ENCODE measurements at regions not wholly inside any gene's neighbourhood (a gene's known extent, or its start where the extent isn't known, plus 50 kb on each side); places are given as distances from the start of the nearest gene placed in this dataset.

DNA sequence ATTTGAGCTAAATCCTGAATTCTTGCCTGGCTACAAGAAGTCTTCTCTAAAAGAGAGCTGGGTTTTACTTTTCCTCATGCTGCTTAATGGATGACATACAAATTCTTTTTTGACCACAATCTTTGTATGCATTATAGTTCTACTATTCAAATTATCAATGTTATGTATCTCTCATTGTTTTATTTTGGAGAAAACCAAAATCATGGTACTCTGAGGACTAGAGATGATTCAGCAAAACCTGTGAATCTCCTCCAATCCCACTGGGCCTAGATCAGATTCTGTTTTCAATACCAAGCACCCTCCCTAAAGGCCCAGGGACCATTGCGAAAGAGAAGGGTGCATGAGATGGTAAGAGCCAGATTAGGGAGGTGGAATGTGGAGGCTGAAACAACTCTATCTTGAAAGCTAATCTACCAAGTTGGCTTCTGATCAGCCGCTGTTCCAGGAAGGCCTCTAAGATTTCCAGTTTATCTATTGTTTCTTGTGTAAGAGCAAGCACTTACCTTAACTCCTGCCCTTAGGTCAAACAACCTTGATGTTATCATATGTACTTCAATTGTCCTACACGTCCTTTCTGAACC is 547.2 kb downstream of the PLPP3 start:
- no peak for TF ChIP-seq SUZ12 (IDR thresholded peaks at IDR 0.05; ENCODE audit: extremely low read depth, insufficient read depth, insufficient read length)
- TF ChIP-seq ZNF274 (IDR thresholded peaks at IDR 0.05; ENCODE audit: low read depth, low read length): no peak
- no peak for TF ChIP-seq YY1 (IDR thresholded peaks at IDR 0.05; ENCODE audit: insufficient read depth, insufficient read length)

All from NT2/D1 (cell line).